Dedifferentiated amniotic fluid mesenchymal stem cell (primary cell): ENCODE measurements at regions not wholly inside any gene's neighbourhood (a gene's known extent, or its start where the extent isn't known, plus 50 kb on each side); places are given as distances from the start of the nearest gene placed in this dataset.
"Not testable (repeated sequence)": the region's sequence is repeated elsewhere in the genome, so short reads cannot be mapped to it uniquely, and the experiment has no call there.

ENCODE experiments used
- DNase-seq: peaks from one replicate; pipeline ENCODE4 v3.0.0-alpha.2; 2016; ENCODE audit errors: extremely low spot score

DNA sequence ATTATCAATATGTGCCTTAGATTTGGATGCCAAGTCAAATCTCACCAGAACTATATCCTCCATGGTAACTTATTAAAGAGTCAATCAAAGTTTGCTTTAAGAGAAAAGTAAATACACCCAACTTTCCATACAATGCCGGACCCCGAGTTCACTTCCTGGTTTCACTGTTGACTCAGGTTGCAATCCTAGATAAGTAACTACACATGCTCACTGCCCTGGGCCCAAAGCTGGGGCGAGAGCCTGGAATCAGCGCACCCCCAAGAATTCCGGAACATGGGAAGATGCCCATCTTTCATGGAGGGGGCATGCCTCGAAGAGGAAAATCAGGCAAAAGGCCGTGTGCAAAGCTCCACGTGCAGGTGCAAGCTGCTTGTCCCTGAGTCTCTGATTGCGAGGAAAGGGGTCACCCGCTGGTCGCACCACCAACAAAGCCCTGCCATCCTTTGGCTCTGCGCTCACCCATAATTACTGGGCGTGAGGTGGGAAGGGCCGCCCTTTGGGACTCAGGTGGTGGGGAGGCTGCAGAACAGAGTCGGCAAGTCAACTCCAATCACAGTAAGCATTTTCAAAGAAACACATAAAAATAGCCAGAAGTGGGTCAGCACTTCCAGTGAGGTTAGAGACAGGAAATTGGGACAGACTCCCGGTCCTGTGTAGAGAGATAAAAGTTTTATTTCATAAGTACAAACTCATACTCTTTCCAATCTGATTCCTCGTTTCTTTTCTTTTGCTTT, 167.7 kb downstream of the TOMM20 start:
- DNase-seq = no peak

DNA sequence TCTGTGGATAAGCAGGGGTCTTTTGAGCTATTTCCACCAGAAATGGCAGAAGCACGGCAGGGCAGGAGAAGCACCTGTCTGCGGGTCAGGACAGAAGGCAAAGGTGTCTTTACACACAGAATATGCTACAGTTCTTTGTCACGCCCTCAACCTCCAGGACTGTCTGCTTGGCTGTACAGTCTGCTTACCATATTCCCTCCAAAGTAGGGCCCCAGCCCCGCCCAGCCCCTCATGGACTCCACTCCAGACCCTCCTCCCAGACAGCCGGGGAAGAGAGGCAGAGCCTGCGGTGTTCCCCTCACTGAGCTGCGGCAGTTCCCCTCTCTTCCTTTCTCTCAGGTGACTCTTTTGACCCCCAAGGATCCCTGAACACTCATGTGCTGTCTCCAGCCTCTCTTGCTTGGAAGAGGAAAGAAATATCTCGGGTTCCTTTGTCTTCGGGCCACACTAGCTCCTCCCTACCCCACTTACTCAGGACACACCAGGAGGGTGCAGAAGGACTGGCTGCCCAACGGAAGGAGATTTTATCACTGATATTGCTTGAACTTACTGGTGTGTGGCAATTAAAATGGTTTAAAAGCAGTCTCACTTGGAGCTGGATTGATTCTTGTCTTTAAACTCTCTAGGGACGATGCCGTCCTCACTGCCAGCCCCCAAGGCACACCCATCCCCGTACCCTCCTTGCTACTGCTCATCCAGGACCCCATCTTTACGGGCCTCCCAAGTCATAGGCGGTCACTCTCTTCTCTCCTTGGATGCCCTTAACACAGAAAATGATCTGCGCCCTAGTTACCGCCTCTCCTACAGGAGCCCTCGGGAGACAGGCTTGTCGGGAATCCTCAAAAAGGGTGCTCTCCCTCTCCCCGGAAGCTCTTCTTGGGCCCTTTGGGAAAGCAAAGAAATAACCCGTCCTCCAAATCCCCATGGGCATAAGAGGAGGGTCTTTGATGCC, 169.7 kb downstream of the TOMM20 start:
- no peak for DNase-seq

DNA sequence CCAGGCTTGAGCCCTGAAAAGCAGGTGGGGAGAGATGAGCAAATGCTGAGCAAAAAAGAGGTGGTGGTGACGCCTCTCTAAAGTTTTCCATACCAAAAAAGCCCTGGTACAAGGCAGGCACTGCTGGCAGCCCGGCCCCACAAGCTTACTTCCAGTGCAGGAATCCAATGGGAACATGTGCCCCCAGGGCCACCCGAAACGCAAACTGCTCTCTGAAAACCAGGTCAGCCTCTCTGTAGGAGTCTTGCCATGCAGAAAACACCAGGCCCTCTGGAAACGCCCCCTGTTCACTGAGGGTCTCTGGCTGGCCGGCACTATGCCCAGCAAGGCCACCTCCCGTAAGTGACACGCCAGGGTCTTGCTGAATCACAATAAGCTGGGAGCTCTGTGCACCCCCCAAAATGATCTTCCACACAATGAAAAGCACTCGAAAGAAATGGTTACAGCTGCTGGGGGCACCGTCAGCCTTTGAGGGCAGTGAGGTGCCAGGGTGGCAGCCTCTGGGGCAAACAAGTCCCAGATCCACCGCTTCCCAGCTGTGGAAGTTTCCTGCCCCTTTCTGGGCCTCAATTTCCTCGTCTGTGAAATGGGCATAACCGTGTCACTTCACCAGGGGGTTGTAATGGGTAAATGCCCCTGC, 170.5 kb downstream of the TOMM20 start:
- no peak for DNase-seq

DNA sequence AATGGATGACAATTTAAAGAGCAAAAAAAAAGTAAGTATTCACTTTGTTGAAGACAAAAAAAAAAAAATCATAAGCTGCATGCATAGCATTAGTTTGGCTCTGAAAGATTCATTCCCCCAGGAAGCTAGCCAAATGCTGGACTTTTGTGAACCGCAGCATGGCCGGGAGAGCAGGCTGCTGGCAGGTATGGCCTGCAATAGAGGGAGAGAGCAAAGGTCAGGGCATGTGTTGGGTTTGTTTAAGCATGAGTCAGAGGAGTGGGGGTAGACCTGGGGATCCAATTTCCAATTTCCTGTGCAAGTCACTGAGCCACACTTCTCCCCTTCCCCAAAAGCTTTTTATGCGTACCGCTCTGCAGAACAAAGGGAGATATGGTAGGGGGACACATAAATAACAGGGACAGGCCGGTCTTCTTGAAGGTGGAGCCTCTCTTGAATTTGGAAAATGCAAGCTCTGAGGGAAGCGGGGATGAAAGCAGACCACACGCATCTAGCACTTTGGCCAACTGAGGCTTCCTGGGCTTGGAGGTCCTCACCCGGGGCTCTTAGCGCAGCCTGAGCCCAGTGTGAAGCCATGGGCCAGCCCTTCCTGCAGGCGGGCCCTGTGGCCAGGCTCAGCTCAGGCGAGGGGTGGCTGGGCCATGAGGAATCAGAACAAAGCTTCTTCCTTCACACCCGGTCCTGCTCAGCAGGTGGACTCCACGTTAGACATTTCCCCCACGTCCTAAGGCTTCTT, 171.1 kb downstream of the TOMM20 start:
- DNase-seq = no peak

DNA sequence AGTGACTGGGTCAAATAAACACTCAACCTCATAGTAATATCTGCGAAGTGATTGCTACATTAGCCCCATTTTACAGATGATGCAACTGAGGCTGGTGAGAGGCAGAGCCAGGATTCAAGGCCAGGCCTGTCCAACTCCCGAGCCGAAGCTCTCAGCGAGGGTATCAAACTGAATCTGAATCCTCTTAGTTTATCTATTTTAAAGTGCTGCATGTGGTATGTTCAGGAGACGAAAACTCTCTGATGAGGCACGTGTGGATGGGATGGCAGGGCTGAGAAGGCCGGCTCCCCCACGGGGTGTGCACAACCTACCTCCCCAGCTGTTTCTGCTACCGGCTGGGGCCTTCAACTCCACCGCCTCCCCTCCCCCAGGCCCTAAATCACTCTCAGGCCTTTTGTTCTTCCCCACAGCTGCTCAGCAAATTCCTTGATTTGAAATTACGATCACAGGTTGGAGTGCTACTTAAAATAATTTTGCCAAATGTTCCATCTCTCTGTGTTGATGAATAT, 171.8 kb downstream of the TOMM20 start:
- DNase-seq = no peak

DNA sequence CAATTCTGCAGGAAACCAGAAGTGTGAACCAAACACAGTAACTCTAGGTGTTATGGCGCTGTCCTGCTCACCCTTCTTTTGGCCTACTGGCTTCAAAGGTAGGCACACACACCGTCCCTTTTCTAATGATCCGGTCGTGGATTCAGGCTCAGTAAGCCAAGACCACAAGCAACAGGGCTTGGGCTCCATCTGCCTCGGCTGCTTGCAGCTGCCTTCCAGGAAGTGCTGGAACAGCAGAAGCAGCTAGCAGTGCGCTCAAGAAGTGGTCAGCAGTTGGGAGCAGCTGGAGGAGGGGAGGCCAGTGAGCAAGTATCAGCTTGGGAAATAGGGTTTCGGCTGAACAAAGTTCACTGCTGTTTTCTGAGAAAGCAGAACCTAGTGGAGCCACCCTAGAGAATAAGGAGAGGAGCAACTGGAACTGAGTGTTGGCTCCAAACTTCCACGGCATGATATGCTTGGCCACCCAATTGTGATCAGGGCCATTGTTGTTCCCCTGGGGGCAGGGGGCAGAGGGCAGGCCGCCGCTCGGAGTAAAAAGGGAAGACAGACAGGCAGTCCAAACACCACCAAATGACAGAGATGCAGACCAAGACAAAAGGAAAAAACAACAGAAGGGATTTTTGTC, 173.4 kb downstream of the TOMM20 start:
- DNase-seq = no peak

DNA sequence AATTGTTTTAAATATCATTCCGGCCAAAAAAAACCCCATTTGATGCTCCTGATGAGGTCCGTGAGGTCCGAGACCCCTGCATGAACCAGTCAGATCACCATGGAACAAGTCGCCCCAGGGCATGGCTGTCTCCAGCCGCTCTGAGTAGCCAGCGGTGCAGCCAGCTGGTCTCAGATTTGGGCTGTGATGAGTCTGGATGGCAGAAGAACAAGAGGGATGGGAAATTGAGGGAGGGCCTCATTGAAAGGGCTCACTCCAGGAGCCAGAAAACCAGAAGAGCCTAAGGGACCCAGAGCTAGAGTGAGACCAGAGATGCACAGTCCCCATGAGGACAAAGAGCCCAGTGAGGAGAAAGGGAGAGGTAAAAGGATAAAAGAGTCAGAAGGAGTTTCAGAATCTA, 174.0 kb downstream of the TOMM20 start:
- no peak for DNase-seq

DNA sequence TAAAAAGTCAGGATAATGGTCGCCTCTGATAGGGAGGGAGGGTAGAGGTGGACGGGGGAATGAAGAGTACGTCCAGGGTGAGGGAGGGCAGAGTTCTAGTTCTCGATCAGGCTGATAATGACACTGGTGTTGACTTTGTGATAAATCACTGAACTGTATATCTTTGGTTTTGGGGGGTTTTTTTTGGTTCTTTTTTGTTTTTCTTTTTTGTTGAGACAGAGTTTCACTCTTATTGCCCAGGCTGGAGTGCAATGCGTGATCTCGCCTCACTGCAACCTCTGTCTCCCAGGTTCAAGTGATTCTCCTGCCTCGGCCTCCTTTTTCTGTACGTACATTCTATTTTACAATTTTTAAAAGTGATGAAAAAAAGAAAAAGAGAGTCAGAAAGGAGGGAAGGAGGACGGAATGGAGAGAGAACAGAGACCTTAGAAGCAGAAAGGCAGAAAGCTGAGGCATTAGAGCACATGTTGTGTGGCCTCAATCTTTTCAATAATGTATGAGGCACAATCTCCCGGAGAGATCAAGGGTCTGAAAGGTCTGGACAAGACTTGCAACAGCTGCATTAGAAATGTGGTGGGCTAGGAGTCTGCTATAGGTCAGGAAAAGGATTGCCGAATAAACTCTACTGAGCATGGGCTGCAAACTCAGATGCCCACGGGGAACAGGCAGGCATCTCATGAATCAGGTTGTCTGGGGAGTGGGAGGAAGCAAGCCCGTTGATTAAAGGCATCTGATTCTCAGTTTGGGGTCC, 174.8 kb downstream of the TOMM20 start:
- no peak for DNase-seq

DNA sequence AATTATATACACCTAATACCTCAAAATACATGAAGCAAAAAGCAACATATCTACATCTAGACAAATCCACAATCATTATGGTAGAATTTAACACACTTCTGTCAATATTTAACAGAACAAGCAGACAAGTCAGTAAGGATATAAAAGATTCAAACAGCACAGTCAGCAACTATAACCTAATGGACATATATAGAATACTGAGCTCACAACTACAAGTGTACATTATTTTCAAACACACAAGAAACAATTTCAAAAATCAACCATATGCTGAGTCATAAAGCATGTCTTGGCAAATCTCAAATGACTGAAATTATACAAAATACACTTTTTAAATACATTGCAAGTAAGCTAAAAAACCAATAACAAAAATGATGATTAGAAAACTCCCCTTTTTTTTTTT, 178.0 kb downstream of the TOMM20 start:
- no peak for DNase-seq

DNA sequence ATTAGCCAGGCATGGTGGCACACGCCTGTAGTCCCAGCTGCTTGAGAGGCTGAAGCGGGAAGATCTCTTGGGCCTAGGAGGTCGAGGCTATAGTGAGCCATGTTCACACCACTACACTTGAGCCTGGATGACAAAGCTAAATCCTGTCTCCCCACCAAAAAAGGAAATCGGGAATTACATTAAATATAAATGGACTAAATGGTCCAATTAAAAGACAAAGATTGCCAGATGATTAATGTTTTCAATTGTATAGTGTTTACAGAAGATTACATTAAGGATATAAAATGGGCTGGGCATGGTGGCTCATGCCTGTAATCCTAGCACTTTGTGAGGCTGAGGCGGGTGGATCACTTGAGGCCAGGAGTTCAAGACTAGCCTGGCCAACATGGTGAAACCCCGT, 179.1 kb downstream of the TOMM20 start:
- DNase-seq = not testable (repeated sequence)

DNA sequence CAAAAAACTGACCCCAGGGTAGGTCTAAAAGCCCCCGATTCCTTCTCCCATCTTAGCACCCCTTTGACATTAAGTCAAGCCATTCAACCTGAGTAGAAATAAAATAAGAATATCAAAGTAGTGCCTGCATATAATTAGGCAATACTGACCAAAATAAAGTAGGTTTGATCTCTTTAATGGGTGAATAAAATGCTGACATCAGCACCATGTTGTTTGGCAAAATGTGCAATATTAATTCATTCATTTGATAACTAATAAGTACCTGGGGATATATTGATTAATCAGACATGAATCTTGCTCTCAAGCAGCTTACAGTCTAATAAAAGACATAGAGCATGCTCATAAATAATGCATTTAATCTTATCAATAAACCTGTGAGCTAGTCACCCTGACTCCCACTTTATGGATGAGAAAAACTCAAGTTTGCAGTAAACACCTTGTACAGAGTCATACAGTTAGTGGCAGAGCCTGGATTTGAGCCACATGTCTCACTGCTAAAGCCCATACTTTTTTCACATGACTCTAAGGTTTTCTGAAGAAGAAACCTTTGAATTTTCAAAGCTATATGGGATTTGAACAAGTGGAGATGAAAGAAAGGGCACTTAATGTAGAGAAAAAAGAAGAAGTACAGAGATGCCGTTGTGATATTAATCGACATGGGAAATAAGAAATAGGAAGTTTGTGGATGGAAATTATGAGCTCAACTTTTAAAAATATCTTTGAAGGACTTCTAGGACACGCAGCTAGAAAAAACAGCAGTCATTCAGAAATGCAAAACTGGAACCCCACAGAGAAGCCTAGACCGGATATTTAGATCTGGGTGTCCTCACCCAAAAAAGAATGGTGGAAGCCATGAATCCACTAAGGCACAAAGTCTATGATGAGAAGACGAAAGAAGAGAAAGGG, 183.9 kb downstream of the TOMM20 start:
- no peak for DNase-seq

DNA sequence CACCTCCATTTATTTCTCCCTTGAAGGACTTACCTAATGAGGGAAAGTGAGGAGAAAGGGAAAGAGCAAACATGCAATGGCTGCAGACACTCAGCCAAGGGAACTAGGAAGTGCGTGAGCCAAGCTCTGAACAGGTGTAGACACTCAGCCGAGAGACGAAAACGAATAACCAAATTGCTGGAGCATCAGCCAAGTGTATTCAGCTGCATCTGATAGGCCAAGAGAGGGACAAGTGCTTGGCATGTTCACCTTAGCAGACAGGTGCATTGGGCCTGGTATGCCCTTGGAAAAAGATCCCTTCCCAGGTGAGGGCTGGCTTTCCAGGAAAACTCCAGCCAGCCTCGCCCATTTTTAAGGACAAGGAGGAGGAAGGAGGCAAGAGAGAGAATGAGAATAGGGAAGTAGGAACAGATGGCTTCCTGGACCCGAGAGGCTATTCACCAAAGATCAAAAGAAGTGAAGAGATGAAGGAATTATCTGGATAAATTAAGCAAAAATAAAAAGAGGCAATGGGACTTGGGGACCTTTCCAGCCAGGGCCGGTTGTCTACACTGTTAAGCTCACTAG, 184.7 kb downstream of the TOMM20 start:
- no peak for DNase-seq

DNA sequence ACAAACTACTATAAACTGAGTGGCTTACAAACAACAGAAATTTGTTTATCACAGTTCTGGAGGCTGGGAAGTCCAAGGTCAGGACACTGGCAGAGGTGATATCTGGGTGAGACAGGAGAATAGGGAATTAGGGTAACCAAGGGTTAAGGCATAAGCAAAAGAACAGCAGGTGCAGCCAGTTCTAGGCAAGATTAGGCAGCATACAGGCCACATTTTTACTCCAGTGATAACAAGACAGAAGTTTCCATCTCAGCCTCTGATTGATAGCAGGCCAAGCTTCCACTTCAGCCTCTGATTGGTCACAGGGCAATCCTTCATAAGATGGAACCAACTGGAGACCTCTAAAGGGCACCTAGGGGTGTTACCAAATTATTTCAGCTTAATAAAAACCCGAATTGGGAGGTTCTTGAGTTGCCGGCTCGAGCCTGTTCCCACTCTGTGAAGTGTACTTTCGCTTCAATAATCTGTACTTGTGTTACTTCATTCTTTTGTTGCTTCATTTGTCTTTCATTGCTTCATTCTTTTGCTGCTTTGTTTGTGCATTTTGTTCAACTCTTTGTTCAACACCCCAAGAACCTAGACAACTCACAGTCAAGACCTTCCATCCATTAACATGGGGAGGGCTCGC, 185.6 kb downstream of the TOMM20 start:
- no peak for DNase-seq

DNA sequence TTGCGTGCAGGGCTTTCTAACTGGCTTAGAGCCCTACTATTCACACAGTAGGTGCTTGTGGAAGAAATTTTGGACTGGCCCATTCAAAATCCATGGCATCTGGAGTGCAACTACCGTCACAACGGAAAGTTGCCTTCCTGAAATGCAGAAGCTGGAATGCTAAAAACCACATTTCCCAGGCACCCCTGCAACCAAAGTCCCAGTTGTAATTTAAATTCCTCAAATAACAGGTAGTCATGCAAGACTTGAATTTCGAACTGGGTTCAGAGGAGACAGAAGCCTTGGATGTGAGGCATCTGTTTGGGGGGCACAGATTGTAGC, 186.7 kb downstream of the TOMM20 start:
- no peak for DNase-seq

DNA sequence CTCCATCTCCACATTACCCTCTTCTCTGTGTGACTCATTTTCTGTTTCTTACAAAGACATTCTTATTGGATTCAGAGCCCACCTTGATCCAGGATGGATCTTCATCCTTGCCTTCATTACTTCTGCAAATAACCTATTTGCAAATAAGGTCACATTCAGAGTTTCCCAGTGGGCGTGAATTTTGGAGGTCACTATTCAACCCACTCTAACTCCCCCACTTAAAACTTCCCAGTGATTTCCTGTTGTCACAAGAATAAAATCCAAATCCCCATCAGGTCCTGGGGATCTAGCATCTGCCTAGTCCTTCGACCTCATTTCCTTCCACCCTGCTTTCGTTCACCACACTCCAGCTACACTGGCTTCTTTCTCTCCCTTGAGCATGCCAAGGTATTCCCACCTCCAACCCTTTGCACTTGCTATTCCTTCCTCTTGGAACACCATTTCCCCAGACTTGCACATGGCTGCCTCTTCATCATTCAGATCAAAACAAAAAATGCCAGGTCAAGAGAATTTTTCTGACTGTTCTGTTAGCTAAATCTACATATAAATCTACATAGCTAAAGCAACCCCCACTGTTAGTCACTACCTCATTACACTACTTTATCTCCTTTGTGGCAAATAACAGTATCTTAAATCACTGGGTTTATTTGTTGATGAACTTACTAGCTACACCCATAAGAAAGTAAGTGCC, 187.2 kb downstream of the TOMM20 start:
- DNase-seq = no peak

DNA sequence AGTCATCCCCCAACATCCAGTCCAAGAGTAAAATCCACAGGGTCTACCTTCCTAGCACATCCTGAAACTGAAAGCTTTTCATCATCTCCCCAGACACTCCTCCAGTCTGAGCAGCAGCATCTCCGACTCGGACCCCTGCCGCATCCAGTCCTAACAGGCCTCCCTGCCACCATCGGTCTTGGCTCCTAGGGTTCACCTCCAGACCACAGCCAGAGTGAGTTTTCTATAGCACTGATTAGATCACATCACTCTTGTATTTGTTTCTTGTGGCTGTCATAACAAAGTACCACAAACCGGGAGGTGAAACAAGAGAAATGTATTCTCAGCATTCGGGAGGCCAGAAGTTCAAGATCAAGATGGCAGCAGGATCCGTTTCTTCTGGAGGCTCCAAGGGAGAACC, 187.8 kb downstream of the TOMM20 start:
- DNase-seq = no peak

DNA sequence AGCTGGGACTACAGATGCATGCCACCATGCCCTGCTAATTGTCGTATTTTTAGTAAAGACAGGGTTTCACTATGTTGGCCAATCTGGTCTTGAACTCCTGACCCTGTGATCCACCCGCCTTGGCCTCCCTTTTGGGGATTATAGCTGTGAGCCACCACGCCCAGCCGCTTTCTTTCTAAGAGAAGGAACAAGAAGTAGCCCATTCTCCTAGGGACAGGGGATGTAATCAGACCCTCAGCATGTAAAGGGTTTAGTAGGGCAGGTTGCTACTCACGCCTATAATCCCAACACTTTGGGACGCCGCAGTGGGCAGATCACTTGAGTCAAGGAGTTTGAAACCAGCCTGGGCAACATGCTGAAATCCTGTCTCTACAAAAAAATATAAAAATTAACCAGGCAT, 189.7 kb downstream of the TOMM20 start:
- no peak for DNase-seq

DNA sequence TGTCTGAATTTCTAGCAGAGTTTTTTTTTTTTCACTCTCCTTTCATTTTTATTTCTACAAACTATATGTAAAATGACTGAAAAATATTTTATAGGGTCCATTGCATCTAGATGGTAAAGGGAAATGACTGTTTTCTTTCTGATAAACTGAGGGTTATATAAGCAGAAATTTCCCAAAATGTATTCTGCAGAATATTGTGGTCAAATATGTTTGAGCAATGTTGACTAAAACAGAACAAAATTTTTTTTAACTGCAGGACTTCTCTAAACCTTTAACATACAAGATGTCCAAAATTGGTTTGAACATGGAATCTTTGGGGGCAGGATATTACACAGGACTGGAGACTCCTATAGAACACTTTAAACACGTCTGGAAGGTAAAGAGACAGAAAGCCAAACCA, 190.5 kb downstream of the TOMM20 start:
- DNase-seq = no peak
